NCI-H2029 treated with DMSO at 0.1 percent for 48 hours (cell line): ENCODE measurements at regions not wholly inside any gene's neighbourhood (a gene's known extent, or its start where the extent isn't known, plus 50 kb on each side); places are given as distances from the start of the nearest gene placed in this dataset.
"Not testable (repeated sequence)": the region's sequence is repeated elsewhere in the genome, so short reads cannot be mapped to it uniquely, and the experiment has no call there.

ENCODE experiments used
- DNase-seq: peaks from one replicate; lab custom pipeline; 2025; lab: John Stamatoyannopoulos, UW

- no peak for DNase-seq
These were observed 1120.0 kb upstream of the CDH10 start for GRCh38 chr5:25764733-25765132.

- DNase-seq = no peak
These were observed 1119.0 kb upstream of the CDH10 start for GRCh38 chr5:25763781-25764180.

- no peak for DNase-seq
These were observed 1110.1 kb upstream of the CDH10 start for GRCh38 chr5:25754895-25755294.

GRCh38 chr5:25744908-25745307, 1100.1 kb upstream of the CDH10 start:
- no peak for DNase-seq

- no peak for DNase-seq
These were observed 1071.9 kb upstream of the CDH10 start for GRCh38 chr5:25716680-25717079.

- no peak for DNase-seq
These were observed 1068.5 kb upstream of the CDH10 start for GRCh38 chr5:25713259-25713658.

GRCh38 chr5:25707093-25707492, 1062.3 kb upstream of the CDH10 start:
- DNase-seq = no peak

GRCh38 chr5:25701936-25702335, 1057.2 kb upstream of the CDH10 start:
- no peak for DNase-seq

GRCh38 chr5:25694801-25695200, 1050.0 kb upstream of the CDH10 start:
- no peak for DNase-seq

- no peak for DNase-seq
These were observed 1043.4 kb upstream of the CDH10 start for GRCh38 chr5:25688156-25688555.

GRCh38 chr5:25669645-25670401, 1025.0 kb upstream of the CDH10 start:
- DNase-seq = no peak

- DNase-seq = no peak
These were observed 1017.8 kb upstream of the CDH10 start for GRCh38 chr5:25662610-25663009.

GRCh38 chr5:25650316-25650715, 1005.5 kb upstream of the CDH10 start:
- DNase-seq = not testable (repeated sequence)

- DNase-seq = no peak
These were observed 1005.0 kb upstream of the CDH10 start for GRCh38 chr5:25649628-25650265.

- DNase-seq = no peak
These were observed 1001.9 kb upstream of the CDH10 start for GRCh38 chr5:25646421-25647341.

GRCh38 chr5:25641124-25641523, 996.3 kb upstream of the CDH10 start:
- no peak for DNase-seq

- DNase-seq = no peak
These were observed 974.5 kb upstream of the CDH10 start for GRCh38 chr5:25619273-25619672.

- DNase-seq = no peak
These were observed 974.0 kb upstream of the CDH10 start for GRCh38 chr5:25618821-25619220.

GRCh38 chr5:25614466-25614865, 969.7 kb upstream of the CDH10 start:
- no peak for DNase-seq

GRCh38 chr5:25604681-25605080, 959.9 kb upstream of the CDH10 start:
- DNase-seq = no peak

- no peak for DNase-seq
These were observed 934.3 kb upstream of the CDH10 start for GRCh38 chr5:25579111-25579510.

- DNase-seq = no peak
These were observed 928.9 kb upstream of the CDH10 start for GRCh38 chr5:25573691-25574090.
